T-helper 1 cell treated with Interleukin-12 subunit alpha and Interleukin-12 subunit beta and Interleukin-4 antibody, amounts not matched to agents 30 ng/mL and 1 ng/mL, for 36 hours (primary cell): ENCODE measurements at regions not wholly inside any gene's neighbourhood (a gene's known extent, or its start where the extent isn't known, plus 50 kb on each side); places are given as distances from the start of the nearest gene placed in this dataset.

Experiments
- intact Hi-C: fragments of 100-400 bp; cut with micrococcal nuclease; formaldehyde crosslinking; loops from one replicate; pipeline ENCODE4 v1.15.1; 2024

DNA sequence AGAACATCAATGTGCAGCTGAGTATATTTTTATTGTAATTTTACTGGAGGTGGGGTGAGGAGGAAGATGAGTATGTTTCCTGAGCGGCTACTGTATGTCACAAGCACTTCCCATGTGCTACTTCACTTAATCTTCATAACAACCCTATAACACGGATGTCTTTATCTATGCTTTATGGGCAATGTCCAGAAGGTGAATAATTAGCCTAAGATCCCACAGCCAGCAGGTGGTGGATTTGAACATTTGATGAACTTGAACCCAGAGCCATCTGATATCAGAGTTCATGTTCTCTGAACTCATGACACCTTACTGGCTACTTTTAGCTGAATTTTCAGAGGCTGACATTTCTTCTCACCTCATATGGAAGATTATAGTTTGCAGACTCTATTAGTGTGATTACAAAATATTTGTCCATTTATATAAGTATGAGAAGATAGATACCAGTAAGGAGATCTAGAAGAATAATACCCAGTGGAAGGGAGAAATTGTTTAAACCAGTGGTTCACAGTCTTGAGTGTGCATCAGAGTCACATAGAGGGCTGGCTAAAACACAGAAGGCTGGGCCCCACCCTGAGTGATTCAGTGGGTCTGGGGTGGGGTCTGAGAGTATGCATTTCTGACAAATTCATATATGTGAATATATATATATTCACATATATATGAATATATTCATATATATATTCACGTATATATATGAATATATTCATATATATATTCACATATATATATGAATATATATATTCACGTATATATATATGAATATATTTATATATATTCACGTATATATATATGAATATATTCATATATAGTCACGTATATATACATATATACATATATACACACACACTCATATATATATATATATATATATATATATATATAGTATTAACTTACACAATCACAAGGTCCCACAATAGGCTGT lies 164.4 kb upstream of the NR3C1 start:
- intact Hi-C loops = no loop called here

DNA sequence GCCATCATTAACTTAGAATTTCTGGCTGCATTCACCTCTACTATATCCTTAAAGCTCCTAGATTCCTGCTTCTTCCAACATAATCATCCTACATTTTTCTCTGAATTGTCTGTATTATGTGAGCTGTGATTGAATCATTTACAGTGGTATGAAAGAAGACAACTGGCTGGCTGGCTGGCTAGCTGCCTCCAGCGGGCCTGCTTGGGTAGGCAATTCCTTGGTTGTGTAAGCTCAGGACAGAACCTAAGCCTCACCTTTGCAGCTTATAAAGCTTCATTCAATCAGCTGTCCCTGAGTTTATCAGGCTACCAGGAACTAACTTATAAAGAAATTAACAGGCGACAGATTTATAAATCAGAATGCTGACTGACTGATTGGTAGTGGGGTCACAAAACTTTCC lies 162.7 kb upstream of the NR3C1 start:
- intact Hi-C loops = no loop called here

DNA sequence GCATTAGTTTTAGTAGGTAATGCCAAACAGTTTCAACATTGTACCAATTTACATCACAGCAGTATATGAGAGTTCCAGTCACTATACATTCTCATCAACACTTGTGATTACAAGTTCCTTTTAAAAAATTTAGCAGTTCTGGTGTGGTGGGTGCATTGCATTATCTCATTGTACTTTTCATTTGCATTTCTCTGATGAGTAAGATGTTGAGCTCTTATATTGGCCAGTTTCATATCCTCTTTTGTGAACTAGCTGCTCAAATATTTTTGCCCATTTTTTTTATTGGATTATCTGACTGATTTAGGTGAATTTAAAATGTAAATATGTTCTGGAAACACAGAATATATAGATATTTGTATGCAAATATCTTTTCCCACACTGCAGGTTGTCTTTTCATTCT lies 160.9 kb upstream of the NR3C1 start:
- intact Hi-C loops = no loop called here

DNA sequence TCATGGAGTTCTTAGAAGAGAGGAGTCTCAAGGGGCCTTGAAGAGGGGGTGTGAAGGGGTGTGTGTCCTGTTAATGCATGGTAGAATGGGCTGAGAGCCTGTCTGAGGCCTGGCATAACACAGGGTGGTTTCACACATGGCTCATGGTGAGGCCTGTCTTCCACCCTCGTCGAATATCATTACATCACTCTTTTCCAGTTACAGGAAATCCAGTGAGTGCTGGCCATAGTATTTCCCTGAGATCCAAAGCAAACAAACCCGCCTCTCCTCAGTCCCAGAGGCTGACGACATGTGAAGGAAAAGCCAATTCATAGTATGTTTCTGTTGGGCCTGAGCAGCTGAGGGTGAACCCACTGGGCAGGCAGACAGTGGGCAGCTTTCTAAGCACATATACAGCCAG lies 159.4 kb upstream of the NR3C1 start:
- intact Hi-C loops = no loop called here

DNA sequence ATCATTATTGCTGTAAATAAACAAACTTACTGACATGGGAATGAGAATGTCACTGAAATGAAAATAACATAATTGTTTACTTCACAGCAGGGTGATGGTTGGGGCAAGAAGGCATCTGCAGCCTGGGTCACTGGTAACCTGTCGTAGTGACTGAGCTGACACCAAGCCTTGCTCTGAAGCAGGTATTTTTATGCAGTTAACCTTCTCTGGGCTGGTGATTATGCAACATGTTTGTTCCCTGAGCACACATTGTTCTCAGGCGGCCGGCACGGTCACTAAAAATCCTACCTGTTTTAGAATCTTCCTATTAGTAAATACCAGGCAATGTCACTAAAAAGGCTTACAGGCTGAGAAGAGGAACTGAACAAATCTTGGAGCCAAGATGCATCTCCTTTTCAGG lies 157.7 kb upstream of the NR3C1 start:
- intact Hi-C loops = no loop called here

DNA sequence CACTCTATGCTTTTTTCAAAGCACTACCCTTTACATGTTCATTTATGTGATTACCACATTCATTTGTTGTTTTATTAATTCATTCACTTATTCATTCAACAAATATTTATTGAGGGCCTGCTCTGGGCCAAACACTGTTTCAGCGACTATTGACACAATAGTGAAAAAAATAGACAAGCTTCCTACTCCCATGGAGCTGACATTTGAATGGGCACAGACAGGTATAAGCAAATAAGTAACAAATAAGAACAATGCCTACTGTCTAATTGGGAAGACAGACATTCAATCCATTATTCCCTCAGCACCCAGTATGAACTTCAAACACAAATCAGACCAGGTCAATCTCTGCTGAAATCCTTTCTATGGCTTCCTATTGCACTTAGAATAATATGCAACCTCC lies 156.9 kb upstream of the NR3C1 start:
- intact Hi-C loops = no loop called here

DNA sequence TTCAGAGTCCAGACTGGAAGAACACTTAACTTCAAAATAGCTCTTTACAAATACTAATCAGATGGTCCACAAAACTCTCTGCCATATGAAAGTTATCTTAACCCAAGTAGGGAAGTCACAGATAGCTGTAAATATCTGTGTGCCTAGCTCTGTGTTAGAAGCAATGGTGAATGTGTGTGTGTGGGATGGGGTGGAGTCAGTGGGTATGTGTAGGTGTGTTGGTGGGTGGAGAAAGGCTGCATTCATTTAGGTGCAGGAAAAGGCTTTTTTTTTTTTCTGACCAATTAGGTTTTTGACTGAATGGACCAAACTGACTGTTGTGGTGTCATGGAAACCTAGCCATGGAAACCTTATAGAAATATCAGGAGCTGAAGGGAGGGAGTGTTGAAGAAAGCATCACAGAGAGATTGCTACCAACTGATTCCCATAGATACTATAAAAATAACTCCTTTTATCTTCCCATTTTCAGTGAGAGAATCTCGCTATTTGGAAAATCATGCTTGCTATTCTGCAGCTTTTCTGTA lies 156.2 kb upstream of the NR3C1 start:
- intact Hi-C loops = no loop called here

DNA sequence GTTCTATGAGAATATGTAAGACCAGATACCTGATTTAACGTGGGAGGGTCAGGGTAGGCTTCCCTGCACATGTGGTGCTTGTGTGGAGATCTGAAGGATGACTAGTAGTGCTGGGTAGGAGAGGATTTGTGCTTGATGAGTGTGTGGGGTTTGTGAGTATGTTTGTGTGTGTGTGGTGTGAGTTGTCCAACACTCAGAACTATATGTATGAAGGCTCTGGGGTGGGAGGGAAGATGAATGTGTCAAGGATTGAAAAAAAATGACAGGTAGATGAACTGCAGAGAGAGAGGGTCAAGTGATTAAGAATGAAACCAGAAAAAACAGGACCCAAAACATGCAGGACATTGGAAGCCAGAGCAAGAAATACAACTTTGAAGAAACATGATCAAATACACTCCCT lies 154.6 kb upstream of the NR3C1 start:
- intact Hi-C loops = no loop called here

DNA sequence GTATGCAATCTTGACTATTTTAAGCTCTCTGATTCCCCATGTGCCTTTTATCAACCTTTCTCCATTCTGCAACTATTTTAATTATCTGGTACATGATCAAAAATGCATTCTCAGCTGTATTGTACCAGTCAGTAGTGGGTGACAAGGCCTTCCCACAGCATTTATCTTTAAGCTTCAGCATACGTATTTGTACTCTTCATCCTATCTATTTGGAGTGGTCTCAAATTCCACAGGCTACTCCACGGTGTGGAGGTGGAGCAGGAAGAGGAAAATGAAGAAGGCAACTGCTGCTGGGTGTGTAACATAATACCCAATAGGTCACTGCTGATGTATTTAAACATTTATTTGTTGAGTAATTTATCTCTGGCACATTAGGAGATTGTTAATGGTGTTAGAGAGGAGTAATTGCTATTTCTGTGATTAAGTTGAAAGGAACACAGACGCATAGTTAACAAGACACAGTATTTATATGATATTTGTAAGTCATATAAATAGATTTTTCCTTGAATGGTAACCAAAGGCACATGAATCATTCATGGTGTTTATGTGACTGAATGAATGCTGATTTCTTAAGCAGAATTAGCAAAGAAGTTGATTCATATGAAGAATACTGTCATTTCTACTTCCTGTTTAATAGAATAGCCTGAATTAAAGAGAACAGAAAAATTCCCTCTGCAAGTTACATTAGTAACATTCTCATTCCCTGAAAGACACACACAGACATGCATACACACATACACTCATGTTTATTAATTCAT lies 153.8 kb upstream of the NR3C1 start:
- intact Hi-C loops = no loop called here

DNA sequence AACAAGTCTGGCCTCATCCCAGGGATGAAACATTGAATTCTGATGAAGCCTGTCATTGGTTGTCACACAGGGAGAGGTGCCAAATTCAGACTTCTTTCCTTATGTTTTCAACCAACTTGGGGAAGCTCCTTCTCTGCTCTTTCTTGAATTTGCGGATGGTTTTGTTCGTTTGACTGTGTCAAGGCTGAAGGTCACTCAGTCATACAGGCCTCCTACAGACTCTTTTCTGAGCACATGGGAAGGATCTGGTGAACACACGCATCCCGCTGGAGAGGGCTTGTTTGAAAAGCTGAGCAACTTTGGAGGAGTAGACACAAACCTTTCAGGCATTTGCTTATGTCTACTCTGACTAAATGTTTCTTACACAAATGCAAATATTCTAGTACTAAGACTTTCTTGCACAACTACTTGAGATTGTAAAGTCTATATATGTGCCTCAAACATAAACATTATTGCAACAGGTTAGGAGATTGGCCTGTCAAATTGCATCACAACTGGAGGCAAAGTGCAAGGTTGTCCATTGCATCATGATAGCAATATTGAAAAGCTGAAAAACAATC lies 151.5 kb upstream of the NR3C1 start:
- intact Hi-C loops = no loop called here

DNA sequence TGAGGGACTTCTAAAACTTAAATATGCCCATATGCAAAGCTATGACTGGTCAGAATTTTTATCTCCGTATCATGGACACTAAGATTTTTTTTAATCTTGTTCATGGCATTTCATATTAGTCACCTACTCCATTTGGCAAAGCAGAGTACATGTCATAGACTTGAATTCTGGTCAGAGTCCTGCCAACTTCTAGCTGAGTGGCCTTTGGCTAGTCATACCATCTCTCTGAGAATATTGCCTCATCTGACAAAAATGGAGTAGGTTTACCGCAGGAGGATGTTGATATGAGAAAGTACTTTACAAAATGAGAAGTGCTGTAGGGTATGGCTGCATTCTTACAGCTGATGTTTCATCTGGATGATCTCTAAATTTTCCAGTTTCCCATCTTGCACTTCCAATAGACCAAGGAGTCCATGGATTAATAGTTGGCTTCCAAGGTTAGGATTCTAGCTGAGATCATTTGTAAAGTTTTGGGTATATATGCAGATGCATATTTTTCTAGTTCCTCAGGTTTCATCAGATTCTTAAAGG lies 150.8 kb upstream of the NR3C1 start:
- intact Hi-C loops = no loop called here

DNA sequence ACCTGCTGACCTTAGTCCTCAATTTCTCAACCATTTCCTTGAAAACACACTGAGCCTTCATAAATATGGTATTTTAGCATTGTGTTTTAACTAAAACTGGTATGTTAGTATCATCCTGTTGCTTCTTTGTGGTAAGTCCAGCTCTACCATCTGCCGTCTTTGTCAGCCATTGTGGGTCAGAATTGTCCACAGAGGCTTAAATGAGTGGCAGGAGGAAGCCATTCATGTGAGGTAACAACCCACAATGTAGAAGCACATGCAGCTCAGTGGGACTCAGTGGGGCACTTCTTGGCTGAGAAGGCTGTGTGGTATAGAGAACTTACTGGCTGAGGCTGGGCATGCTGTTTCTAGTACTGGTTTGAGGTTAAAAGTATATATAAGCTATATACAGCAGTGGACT lies 149.2 kb upstream of the NR3C1 start:
- intact Hi-C loops = no loop called here

DNA sequence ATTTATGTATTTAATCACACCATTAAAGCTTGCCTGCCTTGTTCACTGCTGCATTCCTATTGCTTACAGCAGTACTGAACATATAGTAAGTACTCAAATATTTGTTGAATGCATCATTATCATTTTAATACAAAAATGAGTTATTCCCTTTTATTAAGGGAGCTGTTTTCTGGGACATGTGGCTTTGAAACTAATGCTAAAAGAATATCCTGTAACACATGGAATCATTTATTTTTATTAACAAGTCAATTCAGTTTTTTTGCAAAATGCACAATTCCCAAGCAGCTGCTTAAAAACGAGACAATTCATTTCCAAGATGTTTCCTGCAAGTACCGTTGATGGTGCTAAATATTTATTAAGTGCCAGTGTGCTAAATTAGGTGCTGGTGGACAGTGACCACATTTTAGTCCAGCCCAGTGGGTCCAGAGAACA lies 148.3 kb upstream of the NR3C1 start:
- intact Hi-C loops = no loop called here

DNA sequence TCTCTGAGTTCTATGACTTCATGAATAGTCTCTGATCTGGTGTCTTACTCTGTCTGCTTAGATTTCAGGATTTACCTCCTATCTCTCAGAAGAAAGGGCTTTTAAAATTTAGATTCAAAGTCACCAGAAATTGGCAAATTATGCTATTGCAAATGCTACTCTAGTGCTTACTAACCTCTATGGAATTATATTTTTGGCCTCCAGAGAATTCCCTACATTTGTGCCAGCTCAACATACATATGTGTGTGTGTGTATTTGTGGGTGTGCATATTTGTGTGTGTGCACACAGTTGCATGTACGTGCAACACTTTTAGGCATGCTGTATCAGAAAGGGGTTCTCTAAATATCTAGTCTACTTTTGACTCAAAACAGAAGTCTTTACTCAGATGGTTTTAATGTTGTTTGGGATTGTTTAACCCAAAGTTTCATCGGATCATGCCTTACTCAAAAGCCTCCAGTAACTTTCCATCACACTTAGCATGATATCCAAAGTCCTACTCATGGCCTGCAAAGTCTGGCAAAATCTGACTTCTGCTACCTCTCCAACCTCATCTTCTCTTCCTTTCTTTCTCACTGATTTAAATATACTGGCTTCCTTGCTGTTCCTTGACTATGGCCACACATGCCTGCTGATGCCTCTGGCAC lies 147.6 kb upstream of the NR3C1 start:
- intact Hi-C loops = no loop called here

DNA sequence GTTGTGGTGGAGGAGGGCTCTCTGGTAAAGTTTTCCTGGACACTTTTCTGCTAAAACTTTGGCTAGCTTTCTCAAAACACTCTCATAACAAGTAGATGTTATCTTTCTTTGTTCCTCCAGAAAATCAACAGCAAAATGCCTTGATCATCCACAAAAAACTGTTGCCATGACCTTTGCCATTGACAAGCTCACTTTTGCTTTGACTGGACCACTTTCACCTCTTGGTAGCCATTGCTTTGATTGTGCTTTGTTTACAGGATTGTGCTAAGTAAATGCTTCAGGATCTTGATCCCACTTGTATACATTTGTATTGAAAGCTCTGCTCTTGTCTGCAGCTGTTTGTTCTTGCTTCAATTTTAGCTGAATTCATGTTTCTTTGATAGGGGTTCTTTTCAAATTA lies 143.9 kb upstream of the NR3C1 start:
- intact Hi-C loops = no loop called here

DNA sequence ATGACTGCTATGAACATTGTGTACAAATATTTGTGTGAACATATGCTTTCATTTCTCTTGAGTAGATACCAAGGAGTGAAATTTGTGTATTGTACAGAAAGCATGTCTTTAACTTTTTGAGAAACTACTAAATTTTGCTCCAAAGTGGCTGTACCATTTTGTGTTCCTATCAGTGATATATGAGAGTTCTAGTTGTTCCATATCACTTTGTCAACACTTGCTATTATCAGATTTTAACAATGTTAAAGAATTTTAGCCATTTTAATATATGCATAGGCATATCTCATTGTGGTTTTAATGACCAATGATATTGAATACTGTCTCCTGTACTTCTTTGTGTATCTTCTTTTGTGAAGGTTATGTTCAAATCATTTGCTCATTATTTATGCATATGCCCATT lies 142.9 kb upstream of the NR3C1 start:
- intact Hi-C loops = no loop called here

DNA sequence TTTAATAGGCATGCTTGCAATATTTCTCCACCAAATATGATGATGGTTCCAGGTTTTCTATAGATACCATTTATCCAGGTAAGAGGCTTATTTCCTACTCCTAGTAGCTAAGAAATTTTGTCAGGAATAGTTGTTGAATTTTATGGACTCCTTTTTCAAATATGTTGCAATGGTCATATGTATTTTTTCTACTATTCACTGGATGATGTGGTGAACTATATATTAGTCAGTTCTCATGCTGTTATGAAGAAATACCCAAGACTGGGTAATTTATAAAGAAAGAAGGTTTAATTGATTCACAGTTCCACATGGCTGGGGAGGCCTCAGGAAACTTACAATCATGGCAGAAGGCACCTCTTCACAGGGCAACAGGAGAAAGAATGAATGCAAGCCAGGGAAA lies 141.1 kb upstream of the NR3C1 start:
- intact Hi-C loops = no loop called here

DNA sequence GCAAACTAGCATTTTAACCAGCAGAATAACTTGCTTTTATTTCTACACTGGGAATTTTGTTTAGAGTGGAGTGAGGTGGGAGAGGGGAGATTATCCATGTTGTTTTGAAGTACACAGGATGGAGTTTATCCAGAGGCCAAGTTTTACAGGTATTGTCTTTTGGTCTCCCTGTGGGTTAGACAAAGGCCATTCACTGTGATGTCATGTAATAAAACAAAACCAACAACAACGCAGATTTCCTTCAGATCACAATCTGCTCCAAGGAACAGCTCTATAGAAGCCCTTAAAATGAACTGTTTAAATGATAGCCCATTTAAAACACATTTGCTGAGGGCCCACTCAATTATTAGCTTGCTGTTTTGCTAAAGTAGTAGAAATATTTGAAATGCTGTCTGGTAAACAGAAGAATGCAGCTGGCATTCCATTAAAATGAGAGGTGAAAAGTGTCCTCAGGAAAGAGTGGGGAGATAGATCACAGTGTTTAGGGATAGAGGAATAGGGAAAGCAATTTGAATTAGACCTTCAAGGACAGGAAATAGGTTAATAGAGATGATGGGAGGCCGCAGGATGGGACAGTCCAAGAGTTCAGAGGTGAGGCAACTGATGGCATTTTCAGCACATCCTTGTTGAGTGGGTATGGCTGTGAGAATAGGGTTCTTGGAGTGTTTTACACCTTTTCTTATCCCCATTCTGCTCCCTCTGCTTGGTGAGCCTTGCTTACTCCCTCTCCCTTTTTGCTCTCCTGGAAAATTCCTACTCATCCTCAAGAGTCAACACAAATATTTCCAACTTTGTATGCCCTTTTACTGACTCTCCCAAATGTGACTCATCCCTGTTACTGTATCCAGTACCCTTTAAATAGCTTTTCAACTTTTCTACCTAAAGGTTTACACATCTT lies 140.1 kb upstream of the NR3C1 start:
- intact Hi-C loops = no loop called here

DNA sequence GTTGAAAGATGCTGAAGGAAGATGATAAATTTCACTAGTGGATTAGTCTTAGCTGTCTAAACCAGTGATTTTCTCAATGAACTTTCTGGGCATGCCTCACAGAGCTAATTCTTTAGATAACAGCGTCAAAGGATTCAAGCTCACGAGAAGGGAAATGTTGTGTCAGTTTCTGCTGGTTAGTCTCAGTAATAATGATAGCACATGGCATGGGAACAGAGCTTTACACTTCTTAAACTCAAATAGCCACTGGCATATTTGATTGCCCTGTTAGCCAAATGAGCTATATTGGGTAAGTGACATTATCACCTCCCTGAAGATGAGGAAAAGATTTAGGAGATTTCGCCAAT lies 139.3 kb upstream of the NR3C1 start:
- intact Hi-C loops = no loop called here
